Left hindlimb (tissue), 1 donor: ENCODE measurements at regions not wholly inside any gene's neighbourhood (a gene's known extent, or its start where the extent isn't known, plus 50 kb on each side); places are given as distances from the start of the nearest gene placed in this dataset.

Source experiments
- DNase-seq: peaks from one replicate; pipeline ENCODE4 v3.0.0-alpha.2; 2018

DNA sequence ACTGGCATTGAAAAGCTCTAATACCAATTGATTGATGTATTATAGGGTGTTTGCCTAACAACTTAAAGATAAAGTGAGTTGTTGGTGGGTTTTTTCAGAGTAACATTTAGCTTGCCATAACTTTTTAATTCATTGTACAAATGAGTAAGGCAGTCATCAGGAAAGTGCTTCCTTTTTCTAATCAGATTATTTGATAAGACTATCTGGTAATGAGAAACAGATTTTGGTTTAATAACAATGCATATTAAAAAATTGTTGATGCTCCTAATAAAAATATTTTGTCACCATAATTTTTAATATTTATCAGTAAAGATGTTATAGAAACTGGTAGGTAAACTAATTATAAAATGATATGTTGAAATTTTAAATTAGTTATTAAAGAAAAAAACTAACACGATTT, 51.3 kb downstream of the BLTP1 start:
- DNase-seq: no peak

DNA sequence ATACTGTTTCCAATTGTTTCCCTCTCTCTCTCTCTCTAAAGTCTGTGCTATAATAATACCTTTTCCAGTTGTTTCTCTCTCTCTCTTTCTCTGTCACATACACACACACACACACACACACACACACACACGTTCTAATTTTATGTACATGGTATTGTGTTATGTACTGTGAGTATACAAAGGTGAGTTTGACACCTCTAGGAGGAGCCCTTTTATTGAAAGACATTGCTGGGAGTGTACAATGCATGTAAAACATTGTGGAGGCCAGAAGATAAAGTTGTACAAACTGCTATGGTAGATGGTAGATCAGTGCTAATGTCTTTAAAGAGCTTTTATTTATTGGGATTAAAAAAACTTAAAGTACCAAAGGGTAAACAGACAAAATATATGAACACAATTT, 53.6 kb downstream of the BLTP1 start:
- no peak for DNase-seq

DNA sequence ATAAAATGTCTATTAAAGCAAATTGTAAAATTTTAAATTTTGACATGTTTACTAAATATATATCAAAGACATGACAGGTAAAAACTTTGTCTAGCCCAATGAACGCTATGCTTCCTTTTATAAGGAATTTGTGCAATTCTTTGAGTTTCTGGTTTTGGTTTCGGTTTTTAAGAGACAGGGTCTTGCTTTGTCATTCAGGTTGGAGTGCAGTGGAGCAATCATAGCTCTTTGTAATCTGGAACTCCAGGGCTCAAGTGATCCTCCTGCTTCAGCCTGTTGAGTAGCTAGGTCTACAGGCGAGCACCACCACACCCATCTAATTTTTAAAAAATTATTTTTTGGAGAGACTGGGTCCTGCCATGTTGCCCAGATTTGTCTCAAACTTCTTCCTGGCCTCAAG, 60.7 kb downstream of the BLTP1 start:
- no peak for DNase-seq

DNA sequence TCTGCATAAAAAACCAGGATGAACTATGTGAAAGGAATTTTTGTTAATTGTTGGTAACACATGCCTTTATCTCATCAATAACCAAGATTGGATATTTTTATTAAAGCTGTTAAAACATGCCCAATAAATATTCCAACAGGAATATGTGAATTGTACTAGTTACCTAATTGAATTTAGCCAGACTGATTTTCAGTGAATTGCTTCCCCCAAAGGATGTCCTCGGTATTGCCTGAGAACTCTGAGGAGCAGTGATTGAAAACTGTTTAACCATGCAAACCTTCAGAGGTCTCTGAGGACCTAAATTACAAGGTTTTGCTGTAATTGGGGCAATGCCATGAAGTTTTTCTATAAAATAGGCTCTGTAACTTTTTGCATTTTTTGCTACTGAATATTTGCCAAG, 66.6 kb downstream of the BLTP1 start:
- no peak for DNase-seq

DNA sequence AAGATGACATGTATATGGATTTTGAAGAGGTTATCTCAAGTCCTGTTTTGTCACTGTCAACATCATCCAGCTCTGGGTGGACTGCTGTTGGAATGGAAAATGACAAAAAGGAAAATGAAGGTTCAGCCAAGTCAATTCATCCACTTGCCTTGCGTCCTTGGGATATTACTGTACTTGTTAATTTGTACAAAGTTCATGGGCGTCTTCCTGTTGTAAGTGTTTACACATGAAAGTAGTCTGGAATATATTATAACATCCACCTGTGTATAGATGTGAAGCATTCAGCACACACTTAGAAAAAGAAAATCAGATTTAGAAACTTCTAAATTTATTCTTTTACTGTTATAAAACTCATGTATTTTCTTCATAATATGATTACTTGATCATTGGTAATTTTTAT, 67.2 kb downstream of the BLTP1 start:
- no peak for DNase-seq

DNA sequence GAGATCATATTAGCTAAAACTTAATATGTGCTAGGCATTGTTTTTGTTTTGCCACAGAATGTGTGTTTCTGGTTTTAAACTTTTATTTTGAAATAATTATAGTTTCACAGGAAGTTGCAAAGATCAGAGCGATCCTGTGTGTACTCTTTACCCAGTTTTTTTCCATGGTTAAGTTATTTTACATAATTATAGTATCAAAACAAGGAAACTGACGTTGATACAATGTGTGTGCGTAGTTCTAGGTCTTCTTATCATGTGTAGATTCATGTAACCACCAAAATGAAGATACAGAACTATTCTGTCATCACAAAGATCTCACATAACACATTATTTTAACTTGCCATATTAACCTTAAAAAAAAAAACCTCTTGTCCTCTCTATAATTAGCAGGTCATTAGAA, 69.2 kb downstream of the BLTP1 start:
- DNase-seq: no peak

DNA sequence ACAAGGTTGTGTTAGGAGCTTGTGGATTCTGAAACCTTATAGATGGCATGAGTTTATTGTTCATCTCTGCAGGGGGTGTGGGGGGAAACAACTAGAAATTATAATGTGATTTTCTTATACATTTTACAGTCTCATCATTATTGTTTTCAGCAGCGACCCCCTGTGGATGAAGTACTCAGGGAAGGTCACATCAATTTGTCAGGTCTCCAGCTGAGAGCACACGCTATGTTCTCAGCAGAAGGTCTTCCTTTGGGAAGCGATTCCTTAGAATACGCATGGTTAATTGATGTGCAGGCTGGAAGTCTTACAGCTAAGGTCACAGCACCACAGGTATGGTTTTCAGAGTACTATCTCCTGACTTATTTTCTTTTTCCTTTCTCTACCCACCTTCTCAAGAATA, 72.2 kb downstream of the BLTP1 start:
- no peak for DNase-seq

DNA sequence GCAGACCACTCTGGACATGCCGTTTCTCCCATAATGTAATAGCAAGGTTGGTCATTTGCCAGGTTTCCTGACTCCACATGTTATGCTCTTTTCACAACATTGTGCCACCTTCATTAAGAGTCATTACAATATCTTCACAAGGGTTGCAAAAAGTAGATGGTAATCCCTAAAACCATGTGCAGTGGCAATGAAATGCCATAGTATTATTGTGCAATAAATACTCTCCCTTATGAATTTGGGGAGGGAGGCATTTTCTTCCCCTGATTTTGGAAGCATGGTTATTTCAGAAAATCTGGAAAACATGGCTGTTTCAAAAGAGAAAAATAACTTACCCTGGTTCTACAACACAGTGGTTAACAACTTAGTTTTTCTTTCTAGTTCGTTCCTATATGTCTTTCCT, 75.1 kb downstream of the BLTP1 start:
- DNase-seq: no peak

DNA sequence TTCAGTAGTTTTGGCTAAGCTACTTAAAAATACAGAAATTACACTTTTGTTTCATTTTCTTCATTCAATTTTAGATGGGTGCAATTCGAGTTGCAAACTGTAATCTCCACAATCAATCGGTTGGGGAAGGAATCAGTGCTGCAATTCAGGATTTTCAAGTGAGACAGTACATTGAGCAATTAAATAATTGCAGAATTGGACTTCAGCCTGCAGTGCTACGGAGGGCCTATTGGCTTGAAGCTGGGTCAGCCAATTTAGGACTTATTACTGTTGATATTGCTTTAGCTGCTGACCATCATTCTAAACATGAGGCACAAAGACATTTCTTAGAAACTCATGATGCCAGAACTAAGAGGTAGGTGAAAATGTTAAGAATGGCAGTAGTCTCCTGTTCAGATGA, 77.7 kb downstream of the BLTP1 start:
- DNase-seq: no peak

DNA sequence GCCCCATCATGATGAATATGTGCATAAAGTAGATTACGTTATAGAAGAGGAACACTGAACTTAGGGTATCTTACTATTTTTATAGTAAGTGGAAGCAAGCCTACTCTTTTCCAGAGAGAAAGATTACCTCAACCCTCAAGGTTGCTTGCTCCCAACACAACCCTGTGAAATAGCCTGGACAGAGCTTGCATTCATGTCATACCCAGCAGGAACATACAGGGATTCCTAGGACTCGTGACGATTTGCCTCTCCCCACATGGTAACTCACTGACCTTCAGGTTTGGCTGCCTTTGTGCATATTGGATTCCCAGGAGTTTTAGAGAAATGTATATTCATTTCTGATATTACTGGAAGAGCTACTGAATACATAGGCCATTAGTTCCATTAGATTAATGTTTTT, 80.5 kb downstream of the BLTP1 start:
- DNase-seq: no peak

DNA sequence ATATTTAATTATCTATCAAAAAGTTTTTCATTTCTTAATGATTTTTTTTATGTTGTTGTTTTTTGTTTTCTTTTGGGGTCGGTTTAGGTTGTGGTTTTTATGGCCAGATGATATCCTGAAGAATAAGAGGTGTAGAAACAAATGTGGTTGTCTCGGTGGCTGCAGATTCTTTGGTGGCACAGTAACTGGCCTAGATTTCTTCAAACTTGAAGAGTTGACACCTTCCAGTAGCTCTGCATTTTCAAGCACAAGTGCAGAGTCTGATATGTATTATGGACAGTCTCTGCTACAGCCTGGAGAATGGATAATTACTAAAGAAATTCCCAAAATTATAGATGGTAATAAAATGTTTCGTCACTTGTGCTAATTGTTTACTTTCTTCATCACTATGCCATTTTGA, 82.6 kb downstream of the BLTP1 start:
- DNase-seq: no peak

DNA sequence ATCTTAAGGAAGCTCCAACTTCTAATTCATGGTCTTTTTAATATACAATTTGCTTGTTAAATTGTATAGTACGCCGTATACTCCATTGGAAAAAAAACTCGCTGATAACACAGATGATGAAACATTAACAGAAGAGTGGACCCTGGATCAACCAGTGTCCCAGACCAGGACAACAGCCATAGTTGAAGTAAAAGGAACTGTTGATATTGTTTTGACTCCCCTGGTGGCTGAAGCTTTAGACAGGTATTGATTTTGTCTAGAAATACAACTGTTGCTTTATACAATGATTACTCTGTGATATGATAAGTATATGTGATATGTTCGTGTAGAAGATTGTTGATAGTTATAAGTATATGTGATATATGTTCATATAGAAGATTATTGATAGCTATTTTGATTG, 91.7 kb downstream of the BLTP1 start:
- no peak for DNase-seq

DNA sequence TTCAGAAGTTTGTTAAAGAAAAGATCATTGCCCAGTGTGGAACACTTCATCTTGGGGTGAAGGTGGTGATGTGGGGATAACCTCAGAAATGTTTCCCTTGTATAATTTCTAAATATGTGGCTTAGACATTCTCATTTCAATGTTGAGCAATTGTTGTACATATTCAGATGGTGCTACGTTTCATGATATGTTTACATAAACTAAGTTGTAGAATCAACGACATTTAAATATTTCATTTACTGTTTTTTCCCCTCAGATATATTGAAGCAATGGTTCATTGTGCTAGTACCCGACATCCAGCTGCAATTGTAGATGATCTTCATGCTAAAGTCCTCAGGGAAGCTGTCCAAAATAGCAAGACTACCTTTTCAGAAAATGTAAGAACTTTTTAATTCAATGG, 92.6 kb downstream of the BLTP1 start:
- no peak for DNase-seq

DNA sequence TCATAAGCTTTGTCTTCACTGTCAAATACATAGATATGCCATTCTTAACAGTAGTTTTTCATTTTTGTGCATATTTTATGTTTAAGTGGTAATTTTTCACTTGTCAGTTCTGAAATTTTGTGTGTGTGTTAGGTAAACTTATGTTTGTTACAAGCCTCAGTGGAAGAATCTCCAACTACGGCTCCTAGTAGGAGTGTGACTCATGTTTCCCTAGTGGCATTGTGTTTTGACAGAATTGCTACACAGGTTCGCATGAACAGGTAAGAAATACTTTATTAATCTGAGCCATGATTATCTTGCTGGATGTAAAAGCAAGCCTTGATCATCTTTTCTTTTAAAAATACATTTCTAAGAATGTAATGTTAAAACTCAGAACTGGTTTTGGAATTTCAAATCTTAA, 94.4 kb downstream of the BLTP1 start:
- DNase-seq: no peak

DNA sequence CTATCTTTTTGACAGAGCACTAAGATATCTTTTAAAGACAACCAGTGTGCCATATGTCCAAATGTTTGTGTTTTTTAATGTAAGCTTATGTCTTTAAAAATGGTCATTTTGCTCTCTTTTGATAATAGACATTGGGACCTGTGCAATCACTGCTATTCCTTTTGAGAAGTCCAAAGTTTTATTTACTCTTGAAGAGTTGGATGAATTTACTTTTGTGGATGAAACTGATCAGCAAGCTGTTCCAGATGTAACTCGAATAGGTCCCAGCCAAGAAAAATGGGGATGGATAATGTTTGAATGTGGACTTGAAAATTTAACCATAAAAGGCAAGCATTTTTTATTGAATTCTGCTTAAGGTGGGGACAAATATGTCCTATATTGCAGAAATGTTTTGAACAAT, 97.2 kb downstream of the BLTP1 start:
- no peak for DNase-seq

DNA sequence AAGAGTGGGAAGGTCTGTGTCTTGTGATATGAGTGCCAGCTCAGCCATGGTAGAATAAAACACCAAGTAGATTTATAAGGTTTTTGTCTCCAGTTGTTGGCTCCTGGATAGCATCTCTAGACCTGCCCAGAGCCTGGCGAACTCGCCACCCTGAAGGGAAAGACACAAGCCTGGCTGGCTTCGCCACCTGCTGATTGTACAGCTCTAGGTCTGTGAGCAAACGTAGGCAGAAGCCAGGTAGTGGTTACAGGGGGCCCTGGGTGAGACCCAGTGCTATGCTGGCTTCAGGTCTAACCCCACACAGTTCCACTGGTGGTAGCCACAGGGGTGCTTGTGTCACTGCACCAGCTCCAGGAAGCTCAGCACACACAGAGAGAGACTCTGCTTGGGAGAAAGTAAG, 100.5 kb downstream of the BLTP1 start:
- DNase-seq: no peak

DNA sequence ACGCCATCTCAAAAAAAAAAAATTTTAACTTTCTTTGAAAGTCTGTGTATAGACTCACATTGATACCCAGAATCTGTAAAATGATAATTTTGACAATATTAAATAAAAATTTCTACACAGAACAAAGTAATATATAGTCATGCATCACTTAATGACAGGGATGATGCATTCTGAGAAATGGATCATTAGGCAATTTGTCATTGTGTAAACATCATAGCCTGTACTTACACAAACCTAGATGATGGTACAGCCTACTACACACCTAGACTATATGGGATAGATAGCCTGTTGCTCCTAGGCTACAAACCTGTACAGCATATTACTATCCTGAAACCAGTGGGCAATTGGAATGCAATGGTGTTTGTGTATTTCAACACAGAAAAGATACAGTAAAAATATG, 107.7 kb downstream of the BLTP1 start:
- no peak for DNase-seq

DNA sequence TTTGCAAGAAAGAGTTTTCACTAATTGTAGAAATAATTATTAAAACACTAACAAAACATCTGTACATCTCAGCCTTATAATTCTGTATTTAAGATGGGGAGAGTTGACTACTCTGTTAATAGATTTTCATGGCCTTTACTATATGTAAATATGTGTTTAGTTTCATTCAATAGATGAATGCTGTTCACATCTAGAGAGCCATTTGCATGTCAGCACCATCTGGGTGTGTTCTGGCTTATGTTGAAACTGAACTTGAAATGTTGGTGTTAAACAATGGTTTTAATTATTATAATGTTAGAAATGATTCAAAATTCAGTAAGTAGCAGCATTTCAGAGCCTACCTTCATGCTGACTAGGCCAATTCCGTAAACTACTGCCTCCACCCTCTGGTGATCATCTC, 102.5 kb upstream of the ADAD1 start:
- DNase-seq: no peak

DNA sequence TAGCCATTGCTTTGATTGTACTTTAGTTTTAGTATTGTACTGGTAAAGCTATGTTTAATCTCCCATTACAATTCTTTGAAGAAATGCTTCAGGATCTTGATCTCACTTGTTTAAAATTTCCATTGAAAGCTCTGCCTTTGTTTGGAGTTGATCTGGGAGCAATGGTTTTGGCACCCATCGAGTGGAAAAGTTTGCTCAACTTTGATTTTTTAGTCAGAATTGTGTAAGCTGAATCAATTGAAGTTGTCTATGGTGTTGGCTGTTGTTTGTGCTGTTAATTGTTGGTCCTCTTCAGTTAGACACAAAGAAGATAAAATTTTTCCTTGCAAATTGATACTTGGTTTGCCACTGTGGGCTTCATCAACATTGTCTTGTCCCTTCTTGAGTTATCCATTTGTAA, 99.8 kb upstream of the ADAD1 start:
- no peak for DNase-seq

DNA sequence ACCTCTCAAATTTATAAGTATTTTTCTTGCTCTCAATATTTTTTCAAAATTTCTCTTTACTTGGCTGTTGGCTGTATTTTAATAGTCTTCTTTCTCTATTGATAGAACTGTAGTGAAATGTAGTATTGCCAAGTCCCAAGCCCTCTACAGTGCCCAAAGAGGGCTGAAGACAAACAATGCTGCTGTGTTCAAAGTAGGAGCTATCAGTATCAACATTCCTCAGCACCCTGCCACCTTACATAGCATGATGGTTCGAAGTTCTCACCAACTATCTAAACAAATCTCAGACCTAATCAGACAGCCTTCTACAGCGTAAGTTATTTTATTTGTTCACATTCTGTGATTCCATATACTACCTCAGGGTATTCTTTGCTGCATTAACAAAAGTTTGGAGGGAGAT, 99.1 kb upstream of the ADAD1 start:
- no peak for DNase-seq

DNA sequence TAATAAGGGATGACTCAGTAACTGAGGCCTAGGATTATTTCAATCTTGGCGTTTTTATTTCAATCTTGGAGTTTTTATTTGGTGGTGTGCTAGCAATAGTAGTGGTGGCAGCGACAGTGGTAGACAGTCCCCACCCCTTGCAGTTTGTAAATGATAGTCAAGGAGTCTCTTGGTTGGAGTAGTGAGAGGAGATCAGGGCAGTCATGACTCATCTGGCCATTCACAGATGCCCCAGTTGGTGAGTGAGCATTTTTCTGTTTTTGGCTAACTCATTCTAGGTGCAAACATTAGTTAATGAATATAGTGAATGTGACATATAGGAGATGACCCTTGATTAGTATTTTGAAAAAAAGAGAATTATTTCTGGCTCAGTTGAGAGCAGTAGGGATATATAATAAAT, 93.5 kb upstream of the ADAD1 start:
- no peak for DNase-seq

DNA sequence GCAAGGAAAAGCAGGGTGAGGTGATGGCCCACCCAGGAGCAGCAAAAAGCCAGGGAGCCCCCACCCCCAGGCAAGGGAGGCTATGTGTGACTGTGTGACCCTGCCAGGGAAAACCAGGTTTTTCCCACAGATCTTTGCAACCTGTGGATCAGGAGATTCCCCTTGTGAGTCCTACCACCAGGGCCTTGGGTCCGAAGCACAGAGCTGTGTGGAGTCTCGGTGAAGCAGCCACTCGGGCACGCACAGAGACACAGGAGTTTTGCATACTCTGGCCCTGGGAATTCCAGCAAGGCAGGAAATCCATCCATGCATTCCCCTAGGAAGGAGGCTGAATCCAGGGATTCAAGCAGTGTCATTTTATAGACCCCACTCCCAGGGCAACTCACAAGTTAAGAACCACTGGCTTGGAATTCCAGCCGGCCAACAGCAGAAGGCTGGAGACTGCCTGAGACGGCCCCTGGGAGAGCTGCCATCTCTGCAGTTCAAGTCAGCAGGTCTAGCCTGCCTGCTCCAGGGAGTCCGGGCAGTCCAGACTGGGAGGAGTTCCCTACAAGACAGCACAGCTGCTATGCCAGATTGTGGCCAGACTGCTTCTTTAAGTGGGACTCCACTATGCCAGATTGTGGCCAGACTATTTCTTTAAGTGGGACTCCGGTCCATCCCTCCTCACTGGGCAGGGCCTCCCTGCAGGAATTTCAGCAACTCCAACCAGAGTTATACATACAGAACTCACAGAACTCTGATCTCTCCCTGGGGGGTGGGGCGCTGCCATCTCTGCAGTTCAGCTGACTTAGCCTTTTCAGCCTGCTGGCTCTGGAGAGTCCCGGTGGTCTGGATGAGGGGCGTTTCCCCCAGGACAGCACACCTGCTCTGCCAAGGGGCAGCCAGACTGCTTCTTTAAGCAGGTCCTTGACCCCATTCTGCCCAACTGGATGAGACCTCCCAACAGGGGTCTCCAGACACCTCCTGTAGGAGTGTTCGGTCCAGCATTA, 85.1 kb upstream of the ADAD1 start:
- peak; percentile 33 for DNase-seq

DNA sequence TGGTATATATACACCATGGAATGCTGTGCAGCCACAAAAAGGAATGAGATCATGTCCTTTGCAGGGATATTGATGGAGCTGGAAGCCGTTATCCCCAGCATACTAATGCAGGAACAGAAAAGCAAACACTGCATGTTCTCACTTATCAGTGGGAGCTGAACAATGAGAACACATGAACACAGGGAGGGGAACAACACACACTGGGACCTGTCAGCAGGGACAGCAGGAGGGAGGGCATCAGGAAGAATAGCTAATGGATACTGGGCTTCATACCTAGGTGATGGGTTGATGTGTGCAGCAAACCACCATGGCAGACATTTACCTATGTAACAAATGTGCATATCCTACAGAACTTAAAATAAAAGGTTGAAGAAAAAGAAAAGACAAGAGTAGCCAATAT, 81.1 kb upstream of the ADAD1 start:
- no peak for DNase-seq

DNA sequence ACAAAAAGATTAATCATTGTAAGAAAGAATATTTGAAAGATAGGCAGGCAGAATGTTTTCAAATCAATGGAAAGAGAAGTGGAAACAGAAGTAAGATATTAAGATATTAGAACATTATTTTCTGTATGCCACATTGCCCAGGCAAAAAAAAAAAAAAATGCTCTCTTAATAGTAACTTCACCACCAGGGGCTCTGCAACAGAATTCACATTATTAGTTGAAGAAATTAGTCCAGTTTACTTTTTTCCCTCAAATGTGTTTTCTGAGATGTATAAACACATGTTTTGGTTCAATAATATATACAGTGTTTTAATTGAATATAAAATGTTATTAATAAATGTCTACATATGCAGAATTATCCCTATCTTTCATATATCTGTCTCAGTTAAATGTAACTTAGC, 78.0 kb upstream of the ADAD1 start:
- no peak for DNase-seq

DNA sequence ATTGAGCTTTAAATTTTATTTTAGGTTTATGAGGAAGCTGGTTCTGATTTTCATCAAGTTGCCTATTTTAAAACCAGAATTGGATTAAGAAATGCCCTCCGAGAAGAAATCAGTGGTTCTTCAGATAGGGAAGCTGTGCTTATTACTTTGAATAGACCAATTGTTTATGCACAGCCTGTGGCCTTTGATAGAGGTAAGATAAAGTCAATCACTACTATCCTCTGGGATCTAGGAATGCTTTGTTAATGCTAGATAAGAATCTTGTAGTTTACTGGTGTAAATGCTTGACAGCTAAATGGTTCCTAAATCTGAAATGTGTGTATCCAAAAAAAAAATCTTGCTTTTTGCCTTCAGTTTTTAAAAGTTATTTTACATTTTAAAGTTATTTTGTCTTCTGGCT, 73.0 kb upstream of the ADAD1 start:
- DNase-seq: no peak
